Liver (tissue), 8 donors: ENCODE measurements at regions not wholly inside any gene's neighbourhood (a gene's known extent, or its start where the extent isn't known, plus 50 kb on each side); places are given as distances from the start of the nearest gene placed in this dataset.

ENCODE experiments used
- DNase-seq: peaks from one replicate; pipeline ENCODE4 v3.0.0-alpha.2; 2017; ENCODE audit warnings: low spot score
- H3K27ac ChIP-seq, 2 donors: one replicate each; pipeline ENCODE4 v1.7.0; 2013; ENCODE audit warnings: inconsistent platforms in 2 of 2, low read length in 2 of 2, control low read depth in 1 of 2, low read depth in 1 of 2, mild to moderate bottlenecking in 1 of 2
- H3K27me3 ChIP-seq, 4 donors: one replicate each; pipeline versions ENCODE4 v1.6.1 to v1.7.0; 2013; ENCODE audit warnings: low read length in 3 of 4, inconsistent platforms in 1 of 4, mild to moderate bottlenecking in 1 of 4, moderate library complexity in 1 of 4; ENCODE audit not compliant: control insufficient read depth in 4 of 4, insufficient read depth in 4 of 4
- H3K36me3 ChIP-seq, 4 donors: one replicate each; pipeline versions ENCODE4 v1.6.1 to v1.7.0; 2013; ENCODE audit warnings: low read length in 3 of 4, mild to moderate bottlenecking in 3 of 4, low read depth in 1 of 4, moderate library complexity in 1 of 4; ENCODE audit not compliant: control insufficient read depth in 4 of 4, insufficient read depth in 3 of 4
- H3K4me1 ChIP-seq, 4 donors: one replicate each; pipeline versions ENCODE4 v1.6.1 to v1.7.0; 2013; ENCODE audit warnings: low read length in 3 of 4, mild to moderate bottlenecking in 3 of 4, moderate library complexity in 1 of 4; ENCODE audit not compliant: control insufficient read depth in 4 of 4, insufficient read depth in 4 of 4
- H3K4me3 ChIP-seq, 3 donors: one replicate each; pipeline versions ENCODE4 v1.6.1 to v1.7.0; 2013; ENCODE audit warnings: low read length in 3 of 3, control low read depth in 1 of 3, low read depth in 1 of 3, mild to moderate bottlenecking in 1 of 3
- H3K9ac ChIP-seq, 2 donors: one replicate each; pipeline ENCODE4 v1.7.0; 2013; ENCODE audit warnings: low read length in 2 of 2, mild to moderate bottlenecking in 2 of 2, moderate library complexity in 2 of 2, control low read depth in 1 of 2, low read depth in 1 of 2
- H3K9me3 ChIP-seq, 4 donors: one replicate each; pipeline versions ENCODE4 v1.6.1 to v1.7.0; 2013; ENCODE audit warnings: low read length in 3 of 4; ENCODE audit not compliant: control insufficient read depth in 4 of 4
- EGR1 ChIP-seq, 2 donors: IDR thresholded peaks; 2 replicates each; pipeline ENCODE4 v1.6.1; 2016 to 2018; ENCODE audit warnings: antibody characterized with exemption in 2 of 2, low read depth in 2 of 2
- FOXA1 ChIP-seq: IDR thresholded peaks from 2 replicates; pipeline ENCODE4 v1.6.1; 2016; ENCODE audit warnings: antibody characterized with exemption
- FOXA2 ChIP-seq: IDR thresholded peaks from 2 replicates; pipeline ENCODE4 v1.6.1; 2016; ENCODE audit warnings: antibody characterized with exemption
- GABPA ChIP-seq, 2 donors: IDR thresholded peaks in 1 of 2; conservative IDR thresholded peaks in 1 of 2; 2 replicates each; pipeline ENCODE4 v1.6.1; 2016; ENCODE audit warnings: antibody characterized with exemption in 2 of 2, mild to moderate bottlenecking in 1 of 2, moderate library complexity in 1 of 2
- HNF4A ChIP-seq, 2 donors: conservative IDR thresholded peaks; 2 replicates each; pipeline ENCODE4 v1.6.1; 2016; ENCODE audit warnings: antibody characterized with exemption in 2 of 2, mild to moderate bottlenecking in 2 of 2
- HNF4G ChIP-seq: IDR thresholded peaks from 2 replicates; pipeline ENCODE4 v1.6.1; 2016; ENCODE audit warnings: antibody characterized with exemption
- JUND ChIP-seq, 2 donors: IDR thresholded peaks; 2 replicates each; pipeline ENCODE4 v1.6.1; 2016; ENCODE audit warnings: antibody characterized with exemption in 2 of 2
- NR2F2 ChIP-seq: IDR thresholded peaks from 2 replicates; pipeline ENCODE4 v1.6.1; 2016; ENCODE audit warnings: antibody characterized with exemption
- RAD21 ChIP-seq, 2 donors: IDR thresholded peaks; 2 replicates each; pipeline ENCODE4 v1.6.1; 2016; ENCODE audit warnings: antibody characterized with exemption in 2 of 2, mild to moderate bottlenecking in 2 of 2
- RXRA ChIP-seq, 2 donors: IDR thresholded peaks; 2 replicates each; pipeline ENCODE4 v1.6.1; 2017 to 2018; ENCODE audit warnings: antibody characterized with exemption in 2 of 2, mild to moderate bottlenecking in 1 of 2
- SP1 ChIP-seq: IDR thresholded peaks from 2 replicates; pipeline ENCODE4 v1.6.1; 2018; ENCODE audit warnings: antibody characterized with exemption, mild to moderate bottlenecking
- TAF1 ChIP-seq: conservative IDR thresholded peaks from 2 replicates; pipeline ENCODE4 v1.6.1; 2016; ENCODE audit warnings: antibody characterized with exemption, mild to moderate bottlenecking
- YY1 ChIP-seq: IDR thresholded peaks from 2 replicates; pipeline ENCODE4 v1.6.1; 2016; ENCODE audit warnings: antibody characterized with exemption, mild to moderate bottlenecking
- WGBS: extraction: QIAGEN DNeasy Blood & Tissue Kit; methylation state at CpG from one replicate; pipeline ENCODE4 v1.1.7; 2013; 5-methylcytosine and 5-hydroxymethylcytosine counted together
- TF ChIP-seq, protein P1 (sequence below): IDR thresholded peaks from 2 replicates; pipeline ENCODE4 v1.6.1; 2016; ENCODE audit warnings: antibody characterized with exemption
- TF ChIP-seq, protein P2 (sequence below): IDR thresholded peaks from 2 replicates; pipeline ENCODE4 v1.6.1; 2016; ENCODE audit warnings: antibody characterized with exemption, mild to moderate bottlenecking
- TF ChIP-seq, protein P3 (sequence below): IDR thresholded peaks from 2 replicates; pipeline ENCODE4 v1.6.1; 2016; ENCODE audit warnings: antibody characterized with exemption
- TF ChIP-seq, protein P4 (sequence below): fragments of 150-350 bp; IDR thresholded peaks from 2 replicates; pipeline ENCODE4 v1.5.1; 2017; ENCODE audit warnings: improper control_type of control experiment, low read depth, low read length; ENCODE audit not compliant: missing input control
- TF ChIP-seq, protein P5 (sequence below): IDR thresholded peaks from 2 replicates; pipeline ENCODE4 v1.6.1; 2016; ENCODE audit warnings: antibody characterized with exemption
- donor health status: healthy.
- donor health status: healthy.
- donor health status: healthy.
- donor health status: healthy.
- donor health status: healthy.

DNA sequence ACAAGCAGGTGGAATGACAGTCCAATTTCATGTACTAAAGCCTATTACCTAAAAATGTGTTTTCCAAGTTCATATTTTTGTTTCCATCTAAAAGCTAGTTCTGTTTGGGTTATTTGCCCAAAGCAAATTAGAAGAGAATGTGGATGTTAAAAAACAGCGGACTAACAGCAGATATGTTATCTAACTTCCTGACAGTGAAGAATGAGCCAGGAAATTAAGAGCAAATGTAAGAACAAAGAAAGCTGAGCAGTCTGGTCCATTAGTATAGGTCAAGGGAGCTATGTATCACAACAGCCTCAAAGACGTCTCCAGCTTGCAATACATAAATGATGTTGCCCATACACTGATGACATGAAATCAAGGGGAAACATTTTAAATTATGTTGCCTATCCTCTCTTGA, 145.5 kb upstream of the PLD5 start:
- DNase-seq = no peak
- no peaks in the 10 kb centered on the region for H3K9me3 ChIP-seq
- WGBS = 22% methylated on average over 2 of the region's 2 CpGs
- TF ChIP-seq HNF4A (conservative IDR thresholded peaks at IDR 0.05) (no peak), RAD21 (IDR thresholded peaks at IDR 0.05) (no peak), EGR1 (IDR thresholded peaks at IDR 0.05; ENCODE audit: low read depth in 2 of 2) (no peak), NR2F2 (no peak), GABPA (IDR thresholded peaks at IDR 0.05 in 1 of 2, conservative IDR thresholded peaks at IDR 0.05 in 1 of 2) (no peak), SP1 (no peak), FOXA1 (no peak), HNF4G (no peak), JUND (IDR thresholded peaks at IDR 0.05) (no peak), FOXA2 (no peak), YY1 (no peak), TAF1 (no peak), RXRA (IDR thresholded peaks at IDR 0.05) (no peak)
- TF ChIP-seq, protein P1, sequence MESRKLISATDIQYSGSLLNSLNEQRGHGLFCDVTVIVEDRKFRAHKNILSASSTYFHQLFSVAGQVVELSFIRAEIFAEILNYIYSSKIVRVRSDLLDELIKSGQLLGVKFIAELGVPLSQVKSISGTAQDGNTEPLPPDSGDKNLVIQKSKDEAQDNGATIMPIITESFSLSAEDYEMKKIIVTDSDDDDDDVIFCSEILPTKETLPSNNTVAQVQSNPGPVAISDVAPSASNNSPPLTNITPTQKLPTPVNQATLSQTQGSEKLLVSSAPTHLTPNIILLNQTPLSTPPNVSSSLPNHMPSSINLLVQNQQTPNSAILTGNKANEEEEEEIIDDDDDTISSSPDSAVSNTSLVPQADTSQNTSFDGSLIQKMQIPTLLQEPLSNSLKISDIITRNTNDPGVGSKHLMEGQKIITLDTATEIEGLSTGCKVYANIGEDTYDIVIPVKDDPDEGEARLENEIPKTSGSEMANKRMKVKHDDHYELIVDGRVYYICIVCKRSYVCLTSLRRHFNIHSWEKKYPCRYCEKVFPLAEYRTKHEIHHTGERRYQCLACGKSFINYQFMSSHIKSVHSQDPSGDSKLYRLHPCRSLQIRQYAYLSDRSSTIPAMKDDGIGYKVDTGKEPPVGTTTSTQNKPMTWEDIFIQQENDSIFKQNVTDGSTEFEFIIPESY = no peak
- TF ChIP-seq, protein P2, sequence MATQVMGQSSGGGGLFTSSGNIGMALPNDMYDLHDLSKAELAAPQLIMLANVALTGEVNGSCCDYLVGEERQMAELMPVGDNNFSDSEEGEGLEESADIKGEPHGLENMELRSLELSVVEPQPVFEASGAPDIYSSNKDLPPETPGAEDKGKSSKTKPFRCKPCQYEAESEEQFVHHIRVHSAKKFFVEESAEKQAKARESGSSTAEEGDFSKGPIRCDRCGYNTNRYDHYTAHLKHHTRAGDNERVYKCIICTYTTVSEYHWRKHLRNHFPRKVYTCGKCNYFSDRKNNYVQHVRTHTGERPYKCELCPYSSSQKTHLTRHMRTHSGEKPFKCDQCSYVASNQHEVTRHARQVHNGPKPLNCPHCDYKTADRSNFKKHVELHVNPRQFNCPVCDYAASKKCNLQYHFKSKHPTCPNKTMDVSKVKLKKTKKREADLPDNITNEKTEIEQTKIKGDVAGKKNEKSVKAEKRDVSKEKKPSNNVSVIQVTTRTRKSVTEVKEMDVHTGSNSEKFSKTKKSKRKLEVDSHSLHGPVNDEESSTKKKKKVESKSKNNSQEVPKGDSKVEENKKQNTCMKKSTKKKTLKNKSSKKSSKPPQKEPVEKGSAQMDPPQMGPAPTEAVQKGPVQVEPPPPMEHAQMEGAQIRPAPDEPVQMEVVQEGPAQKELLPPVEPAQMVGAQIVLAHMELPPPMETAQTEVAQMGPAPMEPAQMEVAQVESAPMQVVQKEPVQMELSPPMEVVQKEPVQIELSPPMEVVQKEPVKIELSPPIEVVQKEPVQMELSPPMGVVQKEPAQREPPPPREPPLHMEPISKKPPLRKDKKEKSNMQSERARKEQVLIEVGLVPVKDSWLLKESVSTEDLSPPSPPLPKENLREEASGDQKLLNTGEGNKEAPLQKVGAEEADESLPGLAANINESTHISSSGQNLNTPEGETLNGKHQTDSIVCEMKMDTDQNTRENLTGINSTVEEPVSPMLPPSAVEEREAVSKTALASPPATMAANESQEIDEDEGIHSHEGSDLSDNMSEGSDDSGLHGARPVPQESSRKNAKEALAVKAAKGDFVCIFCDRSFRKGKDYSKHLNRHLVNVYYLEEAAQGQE = no peak
- TF ChIP-seq, protein P3, sequence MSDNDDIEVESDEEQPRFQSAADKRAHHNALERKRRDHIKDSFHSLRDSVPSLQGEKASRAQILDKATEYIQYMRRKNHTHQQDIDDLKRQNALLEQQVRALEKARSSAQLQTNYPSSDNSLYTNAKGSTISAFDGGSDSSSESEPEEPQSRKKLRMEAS = no peak
- TF ChIP-seq, protein P4, sequence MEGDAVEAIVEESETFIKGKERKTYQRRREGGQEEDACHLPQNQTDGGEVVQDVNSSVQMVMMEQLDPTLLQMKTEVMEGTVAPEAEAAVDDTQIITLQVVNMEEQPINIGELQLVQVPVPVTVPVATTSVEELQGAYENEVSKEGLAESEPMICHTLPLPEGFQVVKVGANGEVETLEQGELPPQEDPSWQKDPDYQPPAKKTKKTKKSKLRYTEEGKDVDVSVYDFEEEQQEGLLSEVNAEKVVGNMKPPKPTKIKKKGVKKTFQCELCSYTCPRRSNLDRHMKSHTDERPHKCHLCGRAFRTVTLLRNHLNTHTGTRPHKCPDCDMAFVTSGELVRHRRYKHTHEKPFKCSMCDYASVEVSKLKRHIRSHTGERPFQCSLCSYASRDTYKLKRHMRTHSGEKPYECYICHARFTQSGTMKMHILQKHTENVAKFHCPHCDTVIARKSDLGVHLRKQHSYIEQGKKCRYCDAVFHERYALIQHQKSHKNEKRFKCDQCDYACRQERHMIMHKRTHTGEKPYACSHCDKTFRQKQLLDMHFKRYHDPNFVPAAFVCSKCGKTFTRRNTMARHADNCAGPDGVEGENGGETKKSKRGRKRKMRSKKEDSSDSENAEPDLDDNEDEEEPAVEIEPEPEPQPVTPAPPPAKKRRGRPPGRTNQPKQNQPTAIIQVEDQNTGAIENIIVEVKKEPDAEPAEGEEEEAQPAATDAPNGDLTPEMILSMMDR = no peak
- TF ChIP-seq, protein P5, sequence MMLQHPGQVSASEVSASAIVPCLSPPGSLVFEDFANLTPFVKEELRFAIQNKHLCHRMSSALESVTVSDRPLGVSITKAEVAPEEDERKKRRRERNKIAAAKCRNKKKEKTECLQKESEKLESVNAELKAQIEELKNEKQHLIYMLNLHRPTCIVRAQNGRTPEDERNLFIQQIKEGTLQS = no peak
- H3K36me3 ChIP-seq = no peaks in the 10 kb centered on the region
- H3K9ac ChIP-seq = no peak overlapping the region
- no peak overlapping the region for H3K27ac ChIP-seq
- H3K27me3 ChIP-seq = no peaks in the 10 kb centered on the region
- no peaks in the 10 kb centered on the region for H3K4me1 ChIP-seq
- no peak overlapping the region for H3K4me3 ChIP-seq

DNA sequence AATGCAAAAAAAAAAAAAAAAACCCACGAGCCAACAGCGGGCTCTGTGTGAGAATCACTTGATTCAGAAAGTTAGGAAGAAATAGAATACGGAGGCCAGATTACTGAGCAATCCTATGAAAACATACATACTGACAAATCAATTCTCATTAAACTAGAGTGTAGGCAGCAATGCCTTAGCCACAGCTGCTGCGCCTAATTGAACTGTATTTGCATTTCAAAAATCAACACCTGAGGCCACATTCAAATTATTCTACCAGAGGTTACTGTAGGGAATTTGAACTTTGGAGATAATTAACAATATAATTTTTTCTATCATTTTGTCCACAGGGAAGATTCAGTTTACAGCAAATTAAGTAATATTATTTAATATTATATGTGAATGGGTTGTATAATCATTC, 138.4 kb upstream of the PLD5 start:
- peaks cover 0 to 2% (median under 1%) of the 10 kb centered on the region in 4 donors for H3K27me3 ChIP-seq
- H3K9me3 ChIP-seq = no peaks in the 10 kb centered on the region
- no peak overlapping the region for H3K4me3 ChIP-seq
- no peak overlapping the region for H3K9ac ChIP-seq
- no peaks in the 10 kb centered on the region for H3K36me3 ChIP-seq
- no peak overlapping the region for H3K27ac ChIP-seq
- WGBS = 87% methylated on average over 4 of the region's 4 CpGs
- DNase-seq = no peak
- H3K4me1 ChIP-seq = no peaks in the 10 kb centered on the region
- TF ChIP-seq HNF4G (no peak), EGR1 (IDR thresholded peaks at IDR 0.05; ENCODE audit: low read depth in 2 of 2) (no peak), YY1 (no peak), SP1 (no peak), FOXA2 (no peak)
- TF ChIP-seq, protein P4 = no peak
- TF ChIP-seq, protein P2 = no peak
